HG02852 (cell line): ENCODE measurements at regions not wholly inside any gene's neighbourhood (a gene's known extent, or its start where the extent isn't known, plus 50 kb on each side); places are given as distances from the start of the nearest gene placed in this dataset.
A peak's percentile ranks its signal among the peaks of the same experiment; 100 is the strongest.
"Not testable (repeated sequence)": the region's sequence is repeated elsewhere in the genome, so short reads cannot be mapped to it uniquely, and the experiment has no call there.

ENCODE experiments used
- ATAC-seq: cut with Tn5 transposase; IDR thresholded peaks from one replicate; pipeline ENCODE4 v1.9.1; 2021; ENCODE audit warnings: mild to moderate bottlenecking, moderate library complexity; ENCODE audit not compliant: unreplicated experiment

- ATAC-seq, result no peak
Measured at GRCh38 chr1:218494449-218494852, 149.3 kb downstream of the TGFB2 start.

DNA sequence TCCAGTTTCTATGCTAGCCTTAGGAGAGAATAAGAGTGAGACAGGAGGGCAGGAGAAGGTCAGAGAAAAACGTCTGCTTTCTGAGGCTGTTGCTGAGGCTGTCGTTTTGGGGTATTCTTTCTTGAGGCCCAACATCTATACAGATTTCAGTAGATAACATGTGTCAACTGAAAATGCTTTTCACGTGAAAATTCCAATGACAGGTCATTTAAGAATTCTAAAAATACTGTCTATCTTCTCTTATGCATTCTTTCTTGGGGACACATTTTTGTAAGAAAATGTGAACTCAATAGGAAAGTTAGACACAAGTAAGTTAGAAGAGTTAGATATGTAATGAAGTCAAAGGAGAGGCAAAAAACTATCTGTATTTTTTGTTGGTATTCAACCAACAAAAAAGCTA is 150.8 kb downstream of the TGFB2 start:
- ATAC-seq, result no peak

DNA sequence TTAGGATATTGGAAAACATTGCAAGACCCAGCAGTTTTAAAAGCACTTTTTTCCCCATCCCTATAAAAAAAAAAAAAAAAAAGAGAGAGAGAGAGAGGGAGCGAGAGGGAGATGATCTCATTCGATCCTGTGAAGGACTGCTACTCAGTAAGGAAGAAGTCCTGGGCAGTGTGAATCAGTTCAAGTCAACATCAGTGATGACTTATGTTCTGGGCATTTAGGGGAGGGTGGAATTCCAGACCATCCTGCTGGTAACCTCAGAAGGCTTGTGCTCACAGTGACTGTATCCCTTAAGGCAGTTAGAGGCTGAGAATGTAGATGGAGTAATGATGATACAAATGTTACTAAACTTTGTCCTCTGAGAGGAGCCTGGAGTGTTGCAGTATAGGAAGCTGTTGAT is 151.4 kb downstream of the TGFB2 start:
- no peak for ATAC-seq

DNA sequence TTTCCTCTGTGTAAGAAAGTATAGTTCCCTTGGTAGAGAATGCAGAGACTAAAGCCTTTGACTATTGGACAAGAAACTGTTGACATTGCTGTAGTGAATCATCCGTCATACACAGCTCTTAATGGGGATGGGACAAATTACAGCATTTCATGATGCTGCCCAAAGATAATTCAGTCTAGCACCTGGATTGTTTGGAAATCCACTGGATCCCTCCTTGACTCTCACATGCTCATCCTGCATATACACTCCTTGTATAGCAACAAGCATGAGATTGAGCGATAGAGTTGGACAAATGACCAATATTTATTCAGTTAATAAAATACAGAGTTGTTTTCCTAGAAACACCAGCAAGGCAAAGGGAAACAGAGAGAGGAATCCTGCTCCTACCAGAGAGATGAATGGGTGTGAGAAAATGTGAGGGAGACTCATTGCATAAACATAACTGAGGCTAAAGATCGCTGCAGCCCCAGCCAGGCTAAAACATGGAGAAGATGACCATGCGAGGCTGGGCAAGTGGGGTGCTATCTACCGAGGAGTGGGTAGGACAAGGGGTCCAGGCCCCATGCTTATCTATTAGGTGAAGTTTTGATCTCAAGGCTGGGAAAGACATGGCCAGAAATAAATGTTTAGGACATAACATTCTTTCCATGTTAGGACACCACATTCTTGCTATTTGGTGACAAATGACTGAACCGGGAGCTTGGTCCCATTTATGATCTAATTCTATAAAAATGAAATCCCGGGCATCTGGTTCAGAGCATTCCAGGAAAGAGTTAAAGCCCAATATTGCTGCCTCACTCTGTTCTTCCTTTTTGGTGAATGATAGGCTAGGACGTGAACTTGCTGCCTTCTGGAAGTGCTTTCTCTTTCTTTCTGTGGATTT is 153.2 kb downstream of the TGFB2 start:
- ATAC-seq, result no peak

DNA sequence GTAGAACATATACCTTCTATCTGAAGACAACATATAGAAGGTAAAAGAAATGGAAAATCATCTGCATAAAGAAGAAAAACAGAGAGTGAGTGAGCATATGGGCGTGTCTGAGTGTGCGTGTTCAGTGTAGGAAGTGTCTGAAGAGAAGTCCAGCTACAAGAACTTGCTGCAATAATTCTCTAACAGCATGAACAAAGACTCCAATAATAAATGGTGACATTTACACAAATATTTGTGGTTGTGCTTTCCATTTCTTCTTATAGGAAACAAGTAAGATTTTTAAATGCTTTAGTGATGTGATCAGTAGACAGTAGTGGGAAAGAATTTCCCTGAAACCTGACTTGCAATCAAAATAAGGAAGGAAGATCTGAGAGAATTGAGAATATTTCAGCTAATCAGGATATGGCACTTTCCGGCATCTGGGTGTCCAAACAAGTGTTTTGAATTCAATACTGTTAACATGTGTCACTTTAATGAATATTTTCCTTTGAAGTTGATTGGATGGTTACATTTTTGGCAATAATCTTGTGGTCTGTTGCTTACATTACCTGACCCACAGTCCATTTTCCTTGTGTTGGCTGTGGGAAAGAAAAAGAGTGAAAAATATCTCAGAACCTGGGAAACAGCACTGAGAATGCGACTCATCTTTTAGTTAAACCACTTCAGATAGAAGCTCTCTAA is 154.0 kb downstream of the TGFB2 start:
- ATAC-seq, result no peak

DNA sequence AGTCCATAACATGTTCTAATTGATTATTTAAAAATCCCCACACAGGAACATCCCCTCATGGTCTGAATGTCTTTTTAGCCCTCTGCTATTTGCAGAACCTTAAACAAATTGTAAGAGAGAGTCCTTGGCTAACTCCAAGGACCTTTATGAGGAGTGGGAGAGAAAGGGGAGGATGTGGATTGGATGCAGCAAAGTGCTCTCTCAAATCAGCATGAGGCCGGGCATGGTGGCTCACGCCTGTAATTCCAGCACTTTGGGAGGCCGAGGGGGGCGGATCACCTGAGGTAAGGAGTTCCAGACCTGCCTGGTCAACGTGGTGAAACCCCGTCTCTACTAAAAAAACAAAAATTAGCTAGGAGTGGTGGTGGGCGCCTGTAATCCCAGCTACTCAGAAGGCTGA is 154.8 kb downstream of the TGFB2 start:
- no peak for ATAC-seq

GRCh38 chr1:218501161-218501560 is 156.0 kb downstream of the TGFB2 start:
- ATAC-seq, result no peak

DNA sequence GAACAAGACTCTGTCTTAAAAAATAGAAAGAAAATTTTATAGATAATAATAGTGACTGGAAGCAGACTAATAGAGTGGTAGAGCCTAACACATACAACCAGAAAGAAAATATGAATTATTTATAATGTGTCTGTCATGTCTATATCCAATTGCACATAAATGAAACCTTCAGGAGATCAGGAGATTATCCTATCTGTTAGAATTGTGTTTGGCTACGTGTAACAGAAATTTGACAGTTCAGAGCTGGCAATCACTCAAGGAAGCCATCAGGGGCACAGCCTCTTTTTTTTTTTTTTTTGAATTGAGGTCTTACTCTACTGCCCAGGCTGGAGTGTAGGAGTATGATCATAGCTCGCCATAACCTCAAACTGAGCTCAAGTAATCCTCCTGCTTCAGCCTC is 157.2 kb downstream of the TGFB2 start:
- ATAC-seq, result no peak

- no peak for ATAC-seq
Measured at GRCh38 chr1:218503102-218503501, 158.0 kb downstream of the TGFB2 start.

GRCh38 chr1:218507355-218508002 is 162.3 kb downstream of the TGFB2 start:
- no peak for ATAC-seq

GRCh38 chr1:218510153-218510772 is 165.1 kb downstream of the TGFB2 start:
- no peak for ATAC-seq

DNA sequence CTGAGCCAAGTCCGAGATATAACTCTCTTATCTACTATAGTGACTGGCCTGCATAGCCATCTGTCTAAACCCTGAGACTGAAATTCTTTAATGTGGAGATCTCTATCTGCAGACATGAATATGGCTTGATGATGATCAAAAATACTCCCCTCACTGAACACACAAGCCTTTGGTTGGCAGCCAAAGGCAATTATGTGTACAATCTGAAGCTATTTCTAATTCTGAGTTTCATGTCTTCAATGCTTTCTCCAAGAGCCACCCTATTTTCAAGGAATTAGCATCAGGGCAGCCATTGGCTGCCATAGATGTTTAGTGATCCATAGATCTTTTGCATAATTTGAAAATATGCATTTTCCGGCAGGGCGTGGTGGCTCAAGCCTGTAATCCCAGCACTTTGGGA is 168.2 kb downstream of the TGFB2 start:
- ATAC-seq, result no peak

DNA sequence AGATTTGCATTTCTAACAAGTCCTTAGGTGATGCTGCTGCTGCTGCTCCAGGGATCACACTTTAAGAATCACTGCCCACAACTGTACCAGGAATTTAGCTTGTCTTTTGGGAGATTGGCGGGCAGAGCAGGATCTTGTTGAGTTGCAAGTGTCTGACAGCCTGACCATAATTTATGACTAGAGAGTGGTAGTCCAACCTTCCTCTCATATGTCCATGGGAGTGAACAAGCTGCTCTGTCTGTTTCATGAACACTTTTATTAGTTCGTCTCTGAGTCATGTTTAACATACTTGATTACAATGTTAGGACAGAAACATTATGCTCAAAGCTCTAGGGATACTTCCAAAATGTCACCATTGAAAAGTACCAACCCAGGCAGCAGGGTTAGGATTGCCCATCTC is 169.6 kb downstream of the TGFB2 start:
- ATAC-seq, result no peak

DNA sequence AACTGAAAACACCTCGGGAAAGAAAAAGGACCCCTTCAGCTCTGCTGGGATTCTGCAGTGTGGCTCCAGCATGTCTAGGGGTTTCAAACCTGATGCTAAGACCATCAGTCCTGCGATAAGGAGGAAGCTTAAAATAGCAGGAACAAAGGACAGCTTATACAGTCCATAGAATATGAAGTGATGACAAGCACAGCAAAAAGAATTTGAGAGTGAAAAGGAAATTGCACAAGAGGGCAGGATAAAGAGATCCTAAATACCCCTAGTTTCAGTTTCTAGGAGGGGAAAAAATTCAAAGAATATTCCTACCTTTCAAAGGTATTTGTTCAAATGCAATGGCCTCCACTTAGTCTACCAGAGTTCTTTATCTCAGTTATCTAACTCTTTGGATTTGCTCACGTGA is 171.4 kb downstream of the TGFB2 start:
- no peak for ATAC-seq

DNA sequence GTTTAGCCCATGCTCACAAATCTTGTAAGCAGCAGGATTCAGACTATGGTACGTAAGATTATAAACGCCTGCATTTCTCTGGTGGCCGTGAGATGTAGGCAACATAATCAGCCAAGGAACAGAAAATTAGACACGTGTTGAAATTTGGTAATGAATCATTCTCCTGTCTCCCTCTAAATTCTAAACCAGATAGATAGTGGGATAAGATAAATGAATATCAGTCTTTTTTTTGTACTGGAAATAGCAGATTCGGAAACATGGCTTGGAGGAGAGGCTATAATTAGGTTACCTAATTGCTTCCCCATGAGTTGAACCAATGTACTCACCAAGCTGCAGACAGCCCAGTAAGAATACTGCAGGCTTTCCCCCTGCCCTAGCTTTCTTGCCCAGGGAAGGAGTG is 172.3 kb downstream of the TGFB2 start:
- no peak for ATAC-seq

DNA sequence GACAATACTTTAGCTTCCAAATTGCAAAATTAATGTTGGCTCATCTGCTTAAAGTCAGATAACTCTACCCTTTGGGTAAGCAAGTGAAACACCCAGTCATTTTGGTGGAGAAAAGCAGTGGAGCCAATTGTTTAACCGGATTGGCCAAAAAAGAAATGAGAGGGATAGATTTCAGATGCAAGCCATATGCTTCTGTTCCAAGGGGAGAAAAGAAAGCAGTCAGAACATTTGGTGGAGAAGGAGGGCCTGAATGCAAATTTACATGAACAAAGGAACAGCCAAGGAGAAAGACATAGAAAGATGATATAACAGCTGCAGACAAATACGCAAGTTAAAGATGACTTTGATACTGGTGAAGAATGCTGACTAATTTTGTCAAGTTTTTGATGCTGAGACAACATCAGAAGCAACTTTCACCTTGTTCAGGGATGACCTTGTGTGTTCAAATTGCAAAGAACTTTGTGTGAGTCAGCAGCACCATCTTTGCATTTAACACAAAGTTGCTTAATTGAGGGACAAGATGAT is 173.1 kb downstream of the TGFB2 start:
- no peak for ATAC-seq

DNA sequence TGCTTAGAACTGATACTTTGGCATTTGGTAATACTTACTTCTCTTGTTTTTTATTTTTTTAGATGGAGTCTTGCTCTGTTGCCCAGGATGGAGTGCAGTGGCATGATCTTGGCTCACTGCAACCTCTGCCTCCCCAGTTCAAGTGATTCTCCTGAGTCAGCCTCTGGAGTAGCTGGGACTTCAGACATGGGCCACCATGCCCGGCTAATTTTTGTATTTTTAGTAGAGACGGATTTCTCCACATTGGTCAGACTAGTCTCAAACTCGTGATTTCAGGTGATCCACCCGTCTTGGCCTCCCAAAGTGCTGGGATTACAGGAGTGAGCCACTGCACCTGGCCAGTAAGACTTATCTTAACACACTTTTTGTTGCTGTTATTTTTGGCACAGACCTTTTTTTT is 175.5 kb downstream of the TGFB2 start:
- ATAC-seq, result not testable (repeated sequence)

- ATAC-seq, result peak; percentile 72
Measured at GRCh38 chr1:218521414-218522169, 176.5 kb downstream of the TGFB2 start.

- no peak for ATAC-seq
Measured at GRCh38 chr1:218524526-218524925, 179.4 kb downstream of the TGFB2 start.

- ATAC-seq, result no peak
Measured at GRCh38 chr1:218525031-218525430, 179.9 kb downstream of the TGFB2 start.
